ENCODE measurements at regions not wholly inside any gene's neighbourhood (a gene's known extent, or its start where the extent isn't known, plus 50 kb on each side); places are given as distances from the start of the nearest gene placed in this dataset.

DNA sequence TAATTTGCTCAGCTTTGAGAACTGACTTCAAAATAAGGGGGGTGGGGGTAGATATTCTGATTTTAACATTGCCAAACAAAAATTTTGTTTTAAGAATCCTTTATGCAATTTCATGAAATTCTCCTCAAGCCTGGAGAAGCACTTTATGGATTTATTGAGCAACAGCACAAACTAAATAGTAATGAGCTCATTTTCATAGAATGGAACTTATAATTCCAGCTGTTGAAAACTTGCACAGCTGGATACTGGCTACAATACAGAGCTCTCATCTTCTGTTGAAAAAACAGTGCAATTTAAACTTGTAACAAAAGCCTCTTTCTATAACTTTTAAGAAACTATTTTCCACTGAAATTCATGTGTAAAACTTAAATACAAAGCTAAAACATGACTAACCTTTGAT, 137.6 kb upstream of the FN1 start:
- TF ChIP-seq POLR2A (IDR thresholded peaks at IDR 0.05) = no peak
- TF ChIP-seq, protein P1, sequence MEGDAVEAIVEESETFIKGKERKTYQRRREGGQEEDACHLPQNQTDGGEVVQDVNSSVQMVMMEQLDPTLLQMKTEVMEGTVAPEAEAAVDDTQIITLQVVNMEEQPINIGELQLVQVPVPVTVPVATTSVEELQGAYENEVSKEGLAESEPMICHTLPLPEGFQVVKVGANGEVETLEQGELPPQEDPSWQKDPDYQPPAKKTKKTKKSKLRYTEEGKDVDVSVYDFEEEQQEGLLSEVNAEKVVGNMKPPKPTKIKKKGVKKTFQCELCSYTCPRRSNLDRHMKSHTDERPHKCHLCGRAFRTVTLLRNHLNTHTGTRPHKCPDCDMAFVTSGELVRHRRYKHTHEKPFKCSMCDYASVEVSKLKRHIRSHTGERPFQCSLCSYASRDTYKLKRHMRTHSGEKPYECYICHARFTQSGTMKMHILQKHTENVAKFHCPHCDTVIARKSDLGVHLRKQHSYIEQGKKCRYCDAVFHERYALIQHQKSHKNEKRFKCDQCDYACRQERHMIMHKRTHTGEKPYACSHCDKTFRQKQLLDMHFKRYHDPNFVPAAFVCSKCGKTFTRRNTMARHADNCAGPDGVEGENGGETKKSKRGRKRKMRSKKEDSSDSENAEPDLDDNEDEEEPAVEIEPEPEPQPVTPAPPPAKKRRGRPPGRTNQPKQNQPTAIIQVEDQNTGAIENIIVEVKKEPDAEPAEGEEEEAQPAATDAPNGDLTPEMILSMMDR (IDR thresholded peaks at IDR 0.05) = no peak
